IPS-20b (cell line): ENCODE measurements at regions not wholly inside any gene's neighbourhood (a gene's known extent, or its start where the extent isn't known, plus 50 kb on each side); places are given as distances from the start of the nearest gene placed in this dataset.

Experiments used
- H3K27ac ChIP-seq: one replicate; pipeline ENCODE4 v1.5.1; 2013; ENCODE audit warnings: low read length
- H3K27me3 ChIP-seq: 2 replicates; pipeline ENCODE4 v1.6.1; 2013; ENCODE audit warnings: mild to moderate bottlenecking, low read length, inconsistent platforms; ENCODE audit not compliant: insufficient read depth
- H3K36me3 ChIP-seq: 2 replicates; pipeline ENCODE4 v1.6.1; 2013; ENCODE audit warnings: low read depth, mild to moderate bottlenecking, inconsistent platforms, low read length, moderate library complexity; ENCODE audit not compliant: insufficient read depth
- H3K4me1 ChIP-seq: 2 replicates; pipeline ENCODE4 v1.6.1; 2013; ENCODE audit warnings: mild to moderate bottlenecking, control low read depth, inconsistent platforms, low read length, moderate library complexity; ENCODE audit not compliant: insufficient read depth
- H3K4me3 ChIP-seq: 2 replicates; pipeline ENCODE4 v1.5.1; 2013; ENCODE audit warnings: mild to moderate bottlenecking, low read length, inconsistent platforms
- H3K9ac ChIP-seq: 2 replicates; pipeline ENCODE4 v1.6.1; 2013; ENCODE audit warnings: low read depth, mild to moderate bottlenecking, inconsistent platforms, low read length, moderate library complexity
- H3K9me3 ChIP-seq: 2 replicates; pipeline ENCODE4 v1.6.1; 2013; ENCODE audit warnings: mild to moderate bottlenecking, low read depth, low read length, inconsistent platforms; ENCODE audit not compliant: insufficient read depth

GRCh38 chr1:65044411-65044810 is 78.1 kb upstream of the JAK1 start:
- H3K4me3 ChIP-seq: no peak overlapping the region
- H3K9ac ChIP-seq: no peak overlapping the region
- no peaks in the 10 kb centered on the region for H3K36me3 ChIP-seq
- H3K9me3 ChIP-seq: no peaks in the 10 kb centered on the region
- H3K27ac ChIP-seq: no peak overlapping the region
- no peaks in the 10 kb centered on the region for H3K27me3 ChIP-seq
- H3K4me1 ChIP-seq: no peaks in the 10 kb centered on the region

- Histone ChIP-seq H3K4me1 (no peaks in the 10 kb centered on the region), H3K9me3 (no peaks in the 10 kb centered on the region), H3K36me3 (no peaks in the 10 kb centered on the region), H3K4me3 (no peak overlapping the region), H3K9ac (no peak overlapping the region), H3K27me3 (no peaks in the 10 kb centered on the region), H3K27ac (no peak overlapping the region)
Measured at GRCh38 chr1:65045022-65045817, 78.9 kb upstream of the JAK1 start.

- Histone ChIP-seq H3K36me3 (no peaks in the 10 kb centered on the region), H3K4me3 (no peak overlapping the region), H3K27ac (no peak overlapping the region), H3K9ac (no peak overlapping the region), H3K9me3 (no peaks in the 10 kb centered on the region), H3K27me3 (no peaks in the 10 kb centered on the region), H3K4me1 (no peaks in the 10 kb centered on the region)
Measured at GRCh38 chr1:65048335-65048734, 82.0 kb upstream of the JAK1 start.

GRCh38 chr1:65049941-65050713 is 83.8 kb upstream of the JAK1 start:
- H3K27me3 ChIP-seq: no peaks in the 10 kb centered on the region

GRCh38 chr1:65050735-65051134 is 84.4 kb upstream of the JAK1 start:
- H3K4me1 ChIP-seq: no peaks in the 10 kb centered on the region
- H3K4me3 ChIP-seq: no peak overlapping the region
- H3K9me3 ChIP-seq: no peaks in the 10 kb centered on the region
- peaks cover 14% of the 10 kb centered on the region for H3K36me3 ChIP-seq
- no peaks in the 10 kb centered on the region for H3K27me3 ChIP-seq
- H3K9ac ChIP-seq: no peak overlapping the region
- H3K27ac ChIP-seq: no peak overlapping the region

More at GRCh38 chr1:65049941-65050713, 83.8 kb upstream of the JAK1 start:
- Histone ChIP-seq H3K9me3 (no peaks in the 10 kb centered on the region), H3K4me1 (no peaks in the 10 kb centered on the region), H3K4me3 (no peak overlapping the region), H3K36me3 (peaks cover 8% of the 10 kb centered on the region; the same call in 1 of the 2 replicates), H3K27ac (no peak overlapping the region), H3K9ac (no peak overlapping the region)

- Histone ChIP-seq H3K27me3 (no peaks in the 10 kb centered on the region), H3K27ac (no peak overlapping the region), H3K4me3 (no peak overlapping the region), H3K36me3 (peaks cover 41% of the 10 kb centered on the region), H3K9ac (no peak overlapping the region), H3K9me3 (no peaks in the 10 kb centered on the region), H3K4me1 (no peaks in the 10 kb centered on the region)
Measured at GRCh38 chr1:65054481-65054880, 88.1 kb upstream of the JAK1 start.

- Histone ChIP-seq H3K4me1 (no peaks in the 10 kb centered on the region), H3K27ac (no peak overlapping the region), H3K9ac (no peak overlapping the region), H3K9me3 (no peaks in the 10 kb centered on the region), H3K36me3 (peaks cover 41% of the 10 kb centered on the region), H3K4me3 (no peak overlapping the region), H3K27me3 (no peaks in the 10 kb centered on the region)
Measured at GRCh38 chr1:65055747-65056146, 89.4 kb upstream of the JAK1 start.

GRCh38 chr1:65056234-65056633 is 89.9 kb upstream of the JAK1 start:
- no peaks in the 10 kb centered on the region for H3K4me1 ChIP-seq
- no peaks in the 10 kb centered on the region for H3K27me3 ChIP-seq
- H3K36me3 ChIP-seq: peaks cover 41% of the 10 kb centered on the region
- no peak overlapping the region for H3K4me3 ChIP-seq
- no peaks in the 10 kb centered on the region for H3K9me3 ChIP-seq
- H3K27ac ChIP-seq: no peak overlapping the region
- no peak overlapping the region for H3K9ac ChIP-seq

- Histone ChIP-seq H3K36me3 (peaks cover 41% of the 10 kb centered on the region), H3K27ac (no peak overlapping the region), H3K4me3 (no peak overlapping the region), H3K9ac (no peak overlapping the region), H3K9me3 (no peaks in the 10 kb centered on the region), H3K4me1 (no peaks in the 10 kb centered on the region), H3K27me3 (no peaks in the 10 kb centered on the region)
Measured at GRCh38 chr1:65056866-65057265, 90.5 kb upstream of the JAK1 start.

GRCh38 chr1:65059930-65060538 is 88.0 kb upstream of the AK4 start:
- Histone ChIP-seq H3K9me3 (no peaks in the 10 kb centered on the region), H3K27me3 (no peaks in the 10 kb centered on the region), H3K36me3 (peaks cover 34% of the 10 kb centered on the region), H3K27ac (no peak overlapping the region), H3K4me3 (no peak overlapping the region), H3K9ac (no peak overlapping the region), H3K4me1 (peaks cover 8% of the 10 kb centered on the region; the same call in 1 of the 2 replicates)

GRCh38 chr1:65062339-65062738 is 85.7 kb upstream of the AK4 start:
- Histone ChIP-seq H3K9me3 (no peaks in the 10 kb centered on the region), H3K27ac (no peak overlapping the region), H3K4me1 (peaks cover 12% of the 10 kb centered on the region; the same call in 1 of the 2 replicates), H3K4me3 (no peak overlapping the region), H3K27me3 (no peaks in the 10 kb centered on the region), H3K9ac (no peak overlapping the region), H3K36me3 (peaks cover 12% of the 10 kb centered on the region)
